ENCODE measurements at regions not wholly inside any gene's neighbourhood (a gene's known extent, or its start where the extent isn't known, plus 50 kb on each side); places are given as distances from the start of the nearest gene placed in this dataset.

- Histone ChIP-seq H3K9me2 (ENCODE audit: insufficient read depth, low read length) (no peaks in the 10 kb centered on the region), H4K20me1 (ENCODE audit: insufficient read depth) (no peaks in the 10 kb centered on the region), H3K9me3 (ENCODE audit: low read length) (no peaks in the 10 kb centered on the region), H3K79me2 (replicated peaks; ENCODE audit: insufficient read depth, low read length) (no peaks in the 10 kb centered on the region), H3K4me3 (ENCODE audit: low read length) (no peak overlapping the region), H3K36me3 (ENCODE audit: insufficient read depth, low read length) (no peaks in the 10 kb centered on the region), H3K9ac (ENCODE audit: low read length) (no peak overlapping the region), H3K27ac (ENCODE audit: low read length) (no peak overlapping the region), H3F3A (ENCODE audit: insufficient read depth, low read length, poor library complexity, severe bottlenecking) (no peaks in the 10 kb centered on the region), H2AFZ (ENCODE audit: low read depth, low read length) (no peak overlapping the region), H3K4me2 (ENCODE audit: low read length) (no peak overlapping the region), H3K27me3 (ENCODE audit: insufficient read depth, low read depth, low read length) (no peaks in the 10 kb centered on the region)
- TF ChIP-seq MXI1 (conservative IDR thresholded peaks at IDR 0.05; ENCODE audit: poor library complexity, severe bottlenecking), result no peak
- TF ChIP-seq RAD21 (conservative IDR thresholded peaks at IDR 0.05), result no peak
- TF ChIP-seq EZH2 (IDR thresholded peaks at IDR 0.05; ENCODE audit: borderline replicate concordance, insufficient read depth, low read length, poor library complexity, severe bottlenecking), result no peak
- no peak for TF ChIP-seq TAF1 (IDR thresholded peaks at IDR 0.05; ENCODE audit: low read depth)
- no peak for TF ChIP-seq SMC3 (conservative IDR thresholded peaks at IDR 0.05; ENCODE audit: poor library complexity)
Measured at GRCh38 chr3:168618827-168619470, 523.2 kb upstream of the GOLIM4 start.

DNA sequence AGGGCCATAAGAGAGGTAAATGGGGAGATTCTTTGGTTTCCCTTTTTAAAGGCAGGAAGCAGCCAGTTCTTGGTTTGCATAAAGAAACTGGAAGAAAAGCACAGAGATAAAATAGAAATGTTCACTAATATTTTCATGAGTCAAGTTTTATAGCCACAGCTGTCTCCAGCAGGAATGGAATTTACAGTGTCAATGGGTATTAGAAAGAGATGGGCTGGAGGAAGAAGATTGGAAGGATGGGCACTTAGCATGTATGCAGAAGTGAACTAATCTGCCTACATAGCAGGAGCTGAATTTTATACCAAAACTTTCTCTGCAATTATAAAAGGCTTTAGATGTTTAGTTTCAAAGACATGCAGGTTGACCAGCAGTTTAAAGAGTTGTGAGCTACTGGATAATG is 521.9 kb upstream of the GOLIM4 start:
- no peak overlapping the region for H3K4me3 ChIP-seq (ENCODE audit: low read length)
- H3K27me3 ChIP-seq (ENCODE audit: insufficient read depth, low read depth, low read length), result no peaks in the 10 kb centered on the region
- H3K27ac ChIP-seq (ENCODE audit: low read length), result no peak overlapping the region
- H3K9me3 ChIP-seq (ENCODE audit: low read length), result no peaks in the 10 kb centered on the region
- no peaks in the 10 kb centered on the region for H3K36me3 ChIP-seq (ENCODE audit: insufficient read depth, low read length)
- no peak overlapping the region for H3K9ac ChIP-seq (ENCODE audit: low read length)
- H3K4me2 ChIP-seq (ENCODE audit: low read length), result peak overlapping the region; percentile 4
- H4K20me1 ChIP-seq (ENCODE audit: insufficient read depth), result no peaks in the 10 kb centered on the region
- H2AFZ ChIP-seq (ENCODE audit: low read depth, low read length), result no peak overlapping the region
- TF ChIP-seq MXI1 (conservative IDR thresholded peaks at IDR 0.05; ENCODE audit: poor library complexity, severe bottlenecking) (no peak), POLR2AphosphoS5 (IDR thresholded peaks at IDR 0.05) (no peak), REST (IDR thresholded peaks at IDR 0.05; ENCODE audit: borderline replicate concordance) (no peak), EZH2 (IDR thresholded peaks at IDR 0.05; ENCODE audit: borderline replicate concordance, insufficient read depth, low read length, poor library complexity, severe bottlenecking) (no peak), EP300 (conservative IDR thresholded peaks at IDR 0.05; ENCODE audit: poor library complexity, severe bottlenecking) (no peak), SMC3 (conservative IDR thresholded peaks at IDR 0.05; ENCODE audit: poor library complexity) (no peak)
- TF ChIP-seq, protein P1, sequence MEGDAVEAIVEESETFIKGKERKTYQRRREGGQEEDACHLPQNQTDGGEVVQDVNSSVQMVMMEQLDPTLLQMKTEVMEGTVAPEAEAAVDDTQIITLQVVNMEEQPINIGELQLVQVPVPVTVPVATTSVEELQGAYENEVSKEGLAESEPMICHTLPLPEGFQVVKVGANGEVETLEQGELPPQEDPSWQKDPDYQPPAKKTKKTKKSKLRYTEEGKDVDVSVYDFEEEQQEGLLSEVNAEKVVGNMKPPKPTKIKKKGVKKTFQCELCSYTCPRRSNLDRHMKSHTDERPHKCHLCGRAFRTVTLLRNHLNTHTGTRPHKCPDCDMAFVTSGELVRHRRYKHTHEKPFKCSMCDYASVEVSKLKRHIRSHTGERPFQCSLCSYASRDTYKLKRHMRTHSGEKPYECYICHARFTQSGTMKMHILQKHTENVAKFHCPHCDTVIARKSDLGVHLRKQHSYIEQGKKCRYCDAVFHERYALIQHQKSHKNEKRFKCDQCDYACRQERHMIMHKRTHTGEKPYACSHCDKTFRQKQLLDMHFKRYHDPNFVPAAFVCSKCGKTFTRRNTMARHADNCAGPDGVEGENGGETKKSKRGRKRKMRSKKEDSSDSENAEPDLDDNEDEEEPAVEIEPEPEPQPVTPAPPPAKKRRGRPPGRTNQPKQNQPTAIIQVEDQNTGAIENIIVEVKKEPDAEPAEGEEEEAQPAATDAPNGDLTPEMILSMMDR (IDR thresholded peaks at IDR 0.05; ENCODE audit: poor library complexity, severe bottlenecking), result no peak
- no peaks in the 10 kb centered on the region for H3K9me2 ChIP-seq (ENCODE audit: insufficient read depth, low read length)
- no peaks in the 10 kb centered on the region for H3F3A ChIP-seq (ENCODE audit: insufficient read depth, low read length, poor library complexity, severe bottlenecking)
- H3K79me2 ChIP-seq (replicated peaks; ENCODE audit: insufficient read depth, low read length), result no peaks in the 10 kb centered on the region
